ENCODE measurements at regions not wholly inside any gene's neighbourhood (a gene's known extent, or its start where the extent isn't known, plus 50 kb on each side); places are given as distances from the start of the nearest gene placed in this dataset.

- Histone ChIP-seq H2AFZ (ENCODE audit: control insufficient read depth, low read depth, low read length) (no peak overlapping the region), H3K79me2 (ENCODE audit: control insufficient read depth, insufficient read depth, low read length) (no peaks in the 10 kb centered on the region), H3K27ac (ENCODE audit: control insufficient read depth, insufficient read depth) (no peak overlapping the region), H4K20me1 (ENCODE audit: control insufficient read depth, insufficient read depth) (no peaks in the 10 kb centered on the region), H3K9me3 (replicated peaks; ENCODE audit: control insufficient read depth, insufficient read depth, low read length) (no peaks in the 10 kb centered on the region), H3K4me2 (ENCODE audit: control insufficient read depth, insufficient read depth) (no peak overlapping the region), H3K36me3 (ENCODE audit: control insufficient read depth in 2 of 2, insufficient read depth in 2 of 2, low read length in 1 of 2) (no peaks in the 10 kb centered on the region), H3K4me1 (ENCODE audit: control insufficient read depth, insufficient read depth, low read length) (no peaks in the 10 kb centered on the region), H3K9ac (ENCODE audit: control insufficient read depth, insufficient read depth, low read length) (no peak overlapping the region), H3K27me3 (replicated peaks in 1 of 2; ENCODE audit: control insufficient read depth in 2 of 2, insufficient read depth in 2 of 2, low read length in 1 of 2) (no peaks in the 10 kb centered on the region), H3K4me3 (no peak overlapping the region)
- DNase-seq (ENCODE audit: low read depth, low spot score), result no peak
- CTCF ChIA-PET, result no interaction called here
- no peak for ATAC-seq
- TF ChIP-seq KAT2A (conservative IDR thresholded peaks at IDR 0.05; ENCODE audit: control insufficient read depth, low read depth, low read length) (no peak), EP300 (IDR thresholded peaks at IDR 0.05; ENCODE audit: borderline replicate concordance in 1 of 2, control insufficient read depth in 1 of 2, low read depth in 2 of 2, low read length in 2 of 2) (no peak), EZH2 (IDR thresholded peaks at IDR 0.05; ENCODE audit: borderline replicate concordance, control insufficient read depth, low read depth, low read length) (no peak), MEF2B (IDR thresholded peaks at IDR 0.05; ENCODE audit: partially characterized antibody, poor library complexity, severe bottlenecking) (no peak), ZNF622 (IDR thresholded peaks at IDR 0.05) (no peak), MTA3 (IDR thresholded peaks at IDR 0.05; ENCODE audit: borderline replicate concordance, low read length) (no peak), IKZF2 (IDR thresholded peaks at IDR 0.05) (no peak), SRF (IDR thresholded peaks at IDR 0.05; ENCODE audit: low read depth in 2 of 2, low read length in 2 of 2) (no peak), CREB1 (IDR thresholded peaks at IDR 0.05; ENCODE audit: low read depth) (no peak), RB1 (IDR thresholded peaks at IDR 0.05; ENCODE audit: borderline replicate concordance) (no peak), EED (IDR thresholded peaks at IDR 0.05; ENCODE audit: low read depth) (no peak), ZNF217 (IDR thresholded peaks at IDR 0.05) (no peak), ZZZ3 (IDR thresholded peaks at IDR 0.05; ENCODE audit: control insufficient read depth, insufficient read length, low read depth) (no peak), SIX5 (IDR thresholded peaks at IDR 0.05; ENCODE audit: low read depth, low read length, severe bottlenecking) (no peak)
- TF ChIP-seq, protein P1, sequence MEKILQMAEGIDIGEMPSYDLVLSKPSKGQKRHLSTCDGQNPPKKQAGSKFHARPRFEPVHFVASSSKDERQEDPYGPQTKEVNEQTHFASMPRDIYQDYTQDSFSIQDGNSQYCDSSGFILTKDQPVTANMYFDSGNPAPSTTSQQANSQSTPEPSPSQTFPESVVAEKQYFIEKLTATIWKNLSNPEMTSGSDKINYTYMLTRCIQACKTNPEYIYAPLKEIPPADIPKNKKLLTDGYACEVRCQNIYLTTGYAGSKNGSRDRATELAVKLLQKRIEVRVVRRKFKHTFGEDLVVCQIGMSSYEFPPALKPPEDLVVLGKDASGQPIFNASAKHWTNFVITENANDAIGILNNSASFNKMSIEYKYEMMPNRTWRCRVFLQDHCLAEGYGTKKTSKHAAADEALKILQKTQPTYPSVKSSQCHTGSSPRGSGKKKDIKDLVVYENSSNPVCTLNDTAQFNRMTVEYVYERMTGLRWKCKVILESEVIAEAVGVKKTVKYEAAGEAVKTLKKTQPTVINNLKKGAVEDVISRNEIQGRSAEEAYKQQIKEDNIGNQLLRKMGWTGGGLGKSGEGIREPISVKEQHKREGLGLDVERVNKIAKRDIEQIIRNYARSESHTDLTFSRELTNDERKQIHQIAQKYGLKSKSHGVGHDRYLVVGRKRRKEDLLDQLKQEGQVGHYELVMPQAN (conservative IDR thresholded peaks at IDR 0.05), result no peak
- TF ChIP-seq, protein P2, sequence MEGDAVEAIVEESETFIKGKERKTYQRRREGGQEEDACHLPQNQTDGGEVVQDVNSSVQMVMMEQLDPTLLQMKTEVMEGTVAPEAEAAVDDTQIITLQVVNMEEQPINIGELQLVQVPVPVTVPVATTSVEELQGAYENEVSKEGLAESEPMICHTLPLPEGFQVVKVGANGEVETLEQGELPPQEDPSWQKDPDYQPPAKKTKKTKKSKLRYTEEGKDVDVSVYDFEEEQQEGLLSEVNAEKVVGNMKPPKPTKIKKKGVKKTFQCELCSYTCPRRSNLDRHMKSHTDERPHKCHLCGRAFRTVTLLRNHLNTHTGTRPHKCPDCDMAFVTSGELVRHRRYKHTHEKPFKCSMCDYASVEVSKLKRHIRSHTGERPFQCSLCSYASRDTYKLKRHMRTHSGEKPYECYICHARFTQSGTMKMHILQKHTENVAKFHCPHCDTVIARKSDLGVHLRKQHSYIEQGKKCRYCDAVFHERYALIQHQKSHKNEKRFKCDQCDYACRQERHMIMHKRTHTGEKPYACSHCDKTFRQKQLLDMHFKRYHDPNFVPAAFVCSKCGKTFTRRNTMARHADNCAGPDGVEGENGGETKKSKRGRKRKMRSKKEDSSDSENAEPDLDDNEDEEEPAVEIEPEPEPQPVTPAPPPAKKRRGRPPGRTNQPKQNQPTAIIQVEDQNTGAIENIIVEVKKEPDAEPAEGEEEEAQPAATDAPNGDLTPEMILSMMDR (IDR thresholded peaks at IDR 0.05 in 2 of 3, conservative IDR thresholded peaks at IDR 0.05 in 1 of 3; ENCODE audit: control insufficient read depth in 2 of 3, extremely low read depth in 1 of 3, insufficient read depth in 1 of 3, low read depth in 3 of 3, low read length in 3 of 3), result no peak
- POLR2A ChIA-PET, result no interaction called here
- intact Hi-C loops (cut with micrococcal nuclease; ENCODE audit: unreplicated experiment) (no loop called here), in situ Hi-C loops (cut with MboI) (no loop called here)
- SMC1A ChIA-PET (ENCODE audit: uncharacterized antibody, unreplicated experiment), result no interaction called here
- RAD21 ChIA-PET (ENCODE audit: unreplicated experiment), result no interaction called here
- no peak for FAIRE-seq
- BruUV-seq (replicated peaks), result no TSS peak
Measured at GRCh38 chr18:7298149-7298548, 67.3 kb downstream of the LRRC30 start.
